HL-60 (cell line): ENCODE measurements at regions not wholly inside any gene's neighbourhood (a gene's known extent, or its start where the extent isn't known, plus 50 kb on each side); places are given as distances from the start of the nearest gene placed in this dataset.
A peak's percentile ranks its signal among the peaks of the same experiment; 100 is the strongest.

Experiments used
- DNase-seq, 2 experiments: peaks; one replicate each; pipeline ENCODE4 v3.0.0-alpha.2; 2010 to 2020; ENCODE audit warnings: low read depth in 1 of 2, low spot score in 1 of 2
- H3K27ac ChIP-seq: fragments of 250-450 bp; sonication (Bioruptor Pico); replicated peaks from 2 replicates; pipeline ENCODE4 v1.5.1; 2020; ENCODE audit warnings: mild to moderate bottlenecking, moderate library complexity
- H3K27me3 ChIP-seq: fragments of 250-450 bp; sonication (Bioruptor Pico); 2 replicates; pipeline ENCODE4 v1.5.1; 2021; ENCODE audit warnings: mild to moderate bottlenecking, moderate library complexity; ENCODE audit not compliant: insufficient read depth, poor library complexity, severe bottlenecking
- H3K4me3 ChIP-seq: replicated peaks from 2 replicates; pipeline ENCODE4 v1.5.1; 2011; ENCODE audit warnings: mild to moderate bottlenecking, control low read depth, low read length; ENCODE audit not compliant: insufficient read depth
- GABPA ChIP-seq: IDR thresholded peaks from 2 replicates; pipeline ENCODE4 v1.6.1; 2012; ENCODE audit warnings: low read depth
- POLR2AphosphoS5 ChIP-seq: IDR thresholded peaks from 2 replicates; pipeline ENCODE4 v1.6.1; 2012; ENCODE audit warnings: low read depth
- SPI1 ChIP-seq: IDR thresholded peaks from 2 replicates; pipeline ENCODE4 v1.6.1; 2012; ENCODE audit warnings: low read depth, mild to moderate bottlenecking, borderline replicate concordance
- TF ChIP-seq, protein P1 (sequence below): IDR thresholded peaks from one replicate; pipeline ENCODE4 v1.5.1; 2011; ENCODE audit warnings: low read length, control low read depth, inconsistent platforms; ENCODE audit not compliant: insufficient read depth
- TF ChIP-seq, protein P2 (sequence below): IDR thresholded peaks from 2 replicates; pipeline ENCODE4 v1.6.1; 2012; ENCODE audit warnings: low read depth; ENCODE audit not compliant: insufficient replicate concordance

DNA sequence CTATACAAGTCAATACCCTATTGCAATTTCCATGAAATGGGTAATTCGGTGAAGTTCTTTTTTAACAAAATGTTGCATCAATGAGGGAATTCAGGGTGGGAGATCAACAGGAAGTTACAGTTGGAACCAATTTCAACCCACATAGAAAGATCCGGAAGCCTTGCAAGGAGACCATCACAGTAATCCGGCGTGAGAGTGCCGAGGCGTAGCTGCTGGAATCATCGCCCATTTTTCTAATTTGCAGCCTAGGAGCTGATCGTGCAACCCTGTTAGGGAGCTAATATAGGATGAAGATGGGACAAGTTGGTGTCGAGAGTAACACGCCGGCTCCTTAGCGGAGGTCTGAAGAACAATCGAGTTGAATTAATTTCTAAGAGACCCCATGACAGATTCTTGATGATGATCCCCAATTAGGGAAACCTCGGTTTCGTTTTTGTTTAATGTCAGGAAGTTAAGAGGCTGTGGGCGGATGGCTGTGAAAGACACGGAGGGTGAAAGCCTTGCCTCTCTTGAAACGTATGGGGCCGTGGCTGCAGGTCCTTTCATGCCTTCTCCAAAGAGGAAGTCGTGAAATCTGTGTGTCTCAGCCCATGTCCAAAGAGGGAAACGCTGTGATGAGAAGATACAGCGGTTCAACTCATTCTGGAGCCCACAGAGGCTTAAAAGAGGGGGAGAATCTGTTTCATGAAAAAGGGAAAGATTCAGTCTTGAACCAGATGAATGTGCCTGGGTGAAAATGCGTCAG, 51.2 kb upstream of the CARD11 start:
- DNase-seq: peak in 1 of 2 experiments; percentile 53
- H3K4me3 ChIP-seq: no peak overlapping the region
- peak; percentile 77 for TF ChIP-seq SPI1
- TF ChIP-seq, protein P1, sequence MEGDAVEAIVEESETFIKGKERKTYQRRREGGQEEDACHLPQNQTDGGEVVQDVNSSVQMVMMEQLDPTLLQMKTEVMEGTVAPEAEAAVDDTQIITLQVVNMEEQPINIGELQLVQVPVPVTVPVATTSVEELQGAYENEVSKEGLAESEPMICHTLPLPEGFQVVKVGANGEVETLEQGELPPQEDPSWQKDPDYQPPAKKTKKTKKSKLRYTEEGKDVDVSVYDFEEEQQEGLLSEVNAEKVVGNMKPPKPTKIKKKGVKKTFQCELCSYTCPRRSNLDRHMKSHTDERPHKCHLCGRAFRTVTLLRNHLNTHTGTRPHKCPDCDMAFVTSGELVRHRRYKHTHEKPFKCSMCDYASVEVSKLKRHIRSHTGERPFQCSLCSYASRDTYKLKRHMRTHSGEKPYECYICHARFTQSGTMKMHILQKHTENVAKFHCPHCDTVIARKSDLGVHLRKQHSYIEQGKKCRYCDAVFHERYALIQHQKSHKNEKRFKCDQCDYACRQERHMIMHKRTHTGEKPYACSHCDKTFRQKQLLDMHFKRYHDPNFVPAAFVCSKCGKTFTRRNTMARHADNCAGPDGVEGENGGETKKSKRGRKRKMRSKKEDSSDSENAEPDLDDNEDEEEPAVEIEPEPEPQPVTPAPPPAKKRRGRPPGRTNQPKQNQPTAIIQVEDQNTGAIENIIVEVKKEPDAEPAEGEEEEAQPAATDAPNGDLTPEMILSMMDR: no peak
- TF ChIP-seq GABPA: no peak
- TF ChIP-seq POLR2AphosphoS5: no peak
- TF ChIP-seq, protein P2, sequence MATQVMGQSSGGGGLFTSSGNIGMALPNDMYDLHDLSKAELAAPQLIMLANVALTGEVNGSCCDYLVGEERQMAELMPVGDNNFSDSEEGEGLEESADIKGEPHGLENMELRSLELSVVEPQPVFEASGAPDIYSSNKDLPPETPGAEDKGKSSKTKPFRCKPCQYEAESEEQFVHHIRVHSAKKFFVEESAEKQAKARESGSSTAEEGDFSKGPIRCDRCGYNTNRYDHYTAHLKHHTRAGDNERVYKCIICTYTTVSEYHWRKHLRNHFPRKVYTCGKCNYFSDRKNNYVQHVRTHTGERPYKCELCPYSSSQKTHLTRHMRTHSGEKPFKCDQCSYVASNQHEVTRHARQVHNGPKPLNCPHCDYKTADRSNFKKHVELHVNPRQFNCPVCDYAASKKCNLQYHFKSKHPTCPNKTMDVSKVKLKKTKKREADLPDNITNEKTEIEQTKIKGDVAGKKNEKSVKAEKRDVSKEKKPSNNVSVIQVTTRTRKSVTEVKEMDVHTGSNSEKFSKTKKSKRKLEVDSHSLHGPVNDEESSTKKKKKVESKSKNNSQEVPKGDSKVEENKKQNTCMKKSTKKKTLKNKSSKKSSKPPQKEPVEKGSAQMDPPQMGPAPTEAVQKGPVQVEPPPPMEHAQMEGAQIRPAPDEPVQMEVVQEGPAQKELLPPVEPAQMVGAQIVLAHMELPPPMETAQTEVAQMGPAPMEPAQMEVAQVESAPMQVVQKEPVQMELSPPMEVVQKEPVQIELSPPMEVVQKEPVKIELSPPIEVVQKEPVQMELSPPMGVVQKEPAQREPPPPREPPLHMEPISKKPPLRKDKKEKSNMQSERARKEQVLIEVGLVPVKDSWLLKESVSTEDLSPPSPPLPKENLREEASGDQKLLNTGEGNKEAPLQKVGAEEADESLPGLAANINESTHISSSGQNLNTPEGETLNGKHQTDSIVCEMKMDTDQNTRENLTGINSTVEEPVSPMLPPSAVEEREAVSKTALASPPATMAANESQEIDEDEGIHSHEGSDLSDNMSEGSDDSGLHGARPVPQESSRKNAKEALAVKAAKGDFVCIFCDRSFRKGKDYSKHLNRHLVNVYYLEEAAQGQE: no peak
- no peaks in the 10 kb centered on the region for H3K27me3 ChIP-seq
- no peak overlapping the region for H3K27ac ChIP-seq

DNA sequence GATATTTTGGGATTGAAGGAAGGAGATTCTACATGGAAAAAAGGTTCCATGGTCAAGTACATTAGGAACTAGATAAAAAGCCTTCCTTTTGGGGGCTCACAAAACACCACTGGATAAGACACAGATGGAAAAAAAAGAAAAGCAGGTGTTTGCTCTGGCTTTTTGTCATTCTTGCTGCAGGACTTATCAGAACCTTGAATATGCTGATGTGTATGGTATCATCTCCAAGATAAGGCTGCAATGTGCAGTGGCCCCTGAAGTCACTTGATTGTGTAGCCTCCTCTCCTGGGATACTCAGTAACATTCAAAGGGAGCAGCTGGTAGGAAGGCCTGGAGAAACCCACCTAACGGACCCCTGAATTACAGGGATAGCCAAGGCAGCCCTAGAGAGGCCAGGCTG, 54.1 kb upstream of the CARD11 start:
- no peak for DNase-seq
- Histone ChIP-seq H3K27me3 (no peaks in the 10 kb centered on the region), H3K4me3 (no peak overlapping the region), H3K27ac (no peak overlapping the region)
- TF ChIP-seq SPI1 (no peak), POLR2AphosphoS5 (no peak), GABPA (no peak)
- TF ChIP-seq, protein P2: no peak
- TF ChIP-seq, protein P1: no peak

DNA sequence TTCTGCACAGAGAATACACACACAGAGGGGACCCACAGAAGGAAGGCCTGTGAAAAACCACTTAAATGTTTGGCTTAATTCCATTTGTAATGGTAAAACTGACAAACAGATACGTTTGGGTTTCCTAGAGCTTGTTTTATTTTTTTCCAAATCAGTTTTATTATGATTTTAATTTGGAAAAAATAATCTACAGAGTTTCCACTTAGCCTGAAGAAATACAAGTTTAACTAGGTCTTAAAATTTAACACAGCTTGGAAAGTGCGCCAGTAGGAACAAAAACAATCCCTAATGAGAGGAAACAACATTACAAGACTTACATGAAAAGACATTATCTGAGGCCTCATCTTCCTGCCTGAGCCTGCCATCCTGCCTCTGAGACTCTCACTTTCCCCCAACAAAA, 58.5 kb upstream of the CARD11 start:
- TF ChIP-seq SPI1 (no peak), GABPA (no peak), POLR2AphosphoS5 (no peak)
- TF ChIP-seq, protein P2: no peak
- TF ChIP-seq, protein P1: no peak
- Histone ChIP-seq H3K27me3 (no peaks in the 10 kb centered on the region), H3K4me3 (no peak overlapping the region), H3K27ac (no peak overlapping the region)
- DNase-seq: no peak
